ENCODE measurements at regions not wholly inside any gene's neighbourhood (a gene's known extent, or its start where the extent isn't known, plus 50 kb on each side); places are given as distances from the start of the nearest gene placed in this dataset.
"Not testable (repeated sequence)": the region's sequence is repeated elsewhere in the genome, so short reads cannot be mapped to it uniquely, and the experiment has no call there.

DNA sequence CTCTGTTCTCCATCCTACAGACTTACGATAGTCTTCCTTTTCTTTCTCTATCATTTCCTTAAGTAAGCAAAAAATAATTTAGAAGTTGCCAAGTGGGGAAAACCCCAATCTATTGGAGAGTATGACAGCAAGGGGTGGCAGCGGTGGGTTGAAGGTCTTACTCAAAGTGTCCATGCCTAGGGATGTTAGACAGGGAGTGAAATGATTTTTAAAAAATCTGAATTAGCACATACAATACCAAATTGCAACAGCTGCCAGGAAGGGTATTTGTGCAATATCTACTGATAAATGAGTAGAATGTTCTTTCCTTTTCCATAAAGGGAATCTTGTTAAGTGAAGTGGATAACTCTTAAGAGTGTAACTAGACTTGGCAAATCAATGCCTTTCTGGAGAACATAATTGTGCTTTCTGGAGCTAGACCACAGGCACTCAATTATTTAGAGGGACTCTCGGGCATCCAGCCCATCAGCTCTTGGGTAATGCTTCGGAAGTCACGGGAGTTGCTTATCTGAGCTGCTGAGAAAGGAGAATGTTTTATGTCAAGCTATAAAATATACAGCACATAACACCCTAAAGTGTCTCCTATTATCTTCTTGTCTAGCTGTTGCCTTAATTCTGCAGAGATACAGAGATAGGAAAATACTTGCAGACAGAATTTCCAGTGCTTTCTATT, 151.5 kb downstream of the KCNJ2 start:
- DNase-seq (ENCODE audit: low read depth) = no peak

GRCh38 chr17:70321352-70321751, 152.0 kb downstream of the KCNJ2 start:
- DNase-seq (ENCODE audit: low read depth) = no peak

DNA sequence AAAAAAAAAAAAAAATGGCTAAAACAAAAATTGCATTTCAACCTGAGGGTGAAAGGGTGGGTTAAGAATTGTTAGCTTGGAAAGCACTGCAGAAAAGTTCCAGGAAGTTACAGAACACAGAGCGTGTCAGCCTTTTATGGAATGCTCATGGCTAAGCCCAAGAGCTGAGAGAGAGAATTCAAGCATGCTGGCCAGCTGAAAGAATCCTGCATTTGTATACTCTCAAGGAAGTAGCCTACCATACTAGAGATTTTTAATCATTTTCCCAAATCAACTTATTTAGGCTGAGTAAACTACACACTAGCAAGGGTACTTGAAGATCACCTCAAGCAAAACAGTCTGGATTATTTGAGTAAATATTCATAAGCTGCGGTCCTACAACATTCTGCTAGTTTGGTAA, 153.9 kb downstream of the KCNJ2 start:
- DNase-seq (ENCODE audit: low read depth) = no peak

GRCh38 chr17:70324031-70324430, 154.7 kb downstream of the KCNJ2 start:
- no peak for DNase-seq (ENCODE audit: low read depth)

DNA sequence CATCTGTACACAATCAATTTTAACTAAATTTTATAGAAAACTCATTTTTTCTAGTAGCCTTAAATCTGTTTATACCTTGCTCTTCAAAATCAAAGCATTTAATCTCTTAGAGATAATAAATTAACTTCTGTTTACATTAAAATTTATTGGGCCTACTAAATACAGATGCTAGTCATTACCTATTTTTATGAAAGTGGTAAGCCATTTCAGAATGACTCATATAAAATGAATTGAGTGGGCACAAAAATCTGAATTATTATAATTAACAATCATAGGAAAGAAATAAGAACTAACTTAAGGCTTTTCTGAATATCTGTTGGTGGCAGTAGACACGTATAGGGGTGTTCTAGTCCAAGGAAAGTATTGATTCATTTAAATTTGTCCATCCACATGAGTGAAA, 157.9 kb downstream of the KCNJ2 start:
- no peak for DNase-seq (ENCODE audit: low read depth)

- no peak for DNase-seq (ENCODE audit: low read depth)
Observed at GRCh38 chr17:70327723-70328122, 158.4 kb downstream of the KCNJ2 start.

DNA sequence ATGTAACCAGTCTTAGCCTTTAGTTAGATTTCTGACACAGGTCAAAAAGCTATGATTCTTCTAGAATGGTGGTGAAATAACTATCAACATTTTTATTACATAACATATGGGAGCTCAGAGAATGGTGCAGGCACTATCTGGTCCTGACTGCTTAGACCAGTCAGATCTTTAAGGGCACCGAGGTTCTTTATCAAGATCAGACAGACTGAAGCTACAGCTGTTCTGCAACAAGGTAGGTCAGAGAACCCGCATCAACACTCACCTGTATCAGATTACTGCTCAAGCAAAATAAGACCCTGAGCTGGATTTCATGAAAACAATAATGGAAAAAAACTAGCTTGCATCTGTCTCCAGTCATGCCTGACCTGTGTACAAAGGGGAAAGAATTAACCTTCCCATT, 160.4 kb downstream of the KCNJ2 start:
- DNase-seq (ENCODE audit: low read depth) = no peak

DNA sequence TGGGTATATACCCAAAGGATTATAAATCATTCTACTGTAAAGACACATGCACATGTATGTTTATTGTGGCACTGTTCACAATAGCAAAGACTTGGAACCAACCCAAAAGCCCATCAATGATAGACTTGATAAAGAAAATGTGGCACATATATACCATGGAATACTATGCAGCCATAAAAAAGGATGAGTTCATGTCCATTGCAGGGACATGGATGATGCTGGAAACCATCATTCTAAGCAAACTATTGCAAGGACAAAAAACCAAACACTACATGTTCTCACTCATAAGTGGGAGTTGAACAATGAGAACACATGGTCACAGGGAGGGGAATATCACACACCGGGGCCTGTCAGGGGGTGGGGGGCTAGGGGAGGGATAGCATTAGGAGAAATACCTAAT, 161.7 kb downstream of the KCNJ2 start:
- DNase-seq (ENCODE audit: low read depth) = not testable (repeated sequence)

DNA sequence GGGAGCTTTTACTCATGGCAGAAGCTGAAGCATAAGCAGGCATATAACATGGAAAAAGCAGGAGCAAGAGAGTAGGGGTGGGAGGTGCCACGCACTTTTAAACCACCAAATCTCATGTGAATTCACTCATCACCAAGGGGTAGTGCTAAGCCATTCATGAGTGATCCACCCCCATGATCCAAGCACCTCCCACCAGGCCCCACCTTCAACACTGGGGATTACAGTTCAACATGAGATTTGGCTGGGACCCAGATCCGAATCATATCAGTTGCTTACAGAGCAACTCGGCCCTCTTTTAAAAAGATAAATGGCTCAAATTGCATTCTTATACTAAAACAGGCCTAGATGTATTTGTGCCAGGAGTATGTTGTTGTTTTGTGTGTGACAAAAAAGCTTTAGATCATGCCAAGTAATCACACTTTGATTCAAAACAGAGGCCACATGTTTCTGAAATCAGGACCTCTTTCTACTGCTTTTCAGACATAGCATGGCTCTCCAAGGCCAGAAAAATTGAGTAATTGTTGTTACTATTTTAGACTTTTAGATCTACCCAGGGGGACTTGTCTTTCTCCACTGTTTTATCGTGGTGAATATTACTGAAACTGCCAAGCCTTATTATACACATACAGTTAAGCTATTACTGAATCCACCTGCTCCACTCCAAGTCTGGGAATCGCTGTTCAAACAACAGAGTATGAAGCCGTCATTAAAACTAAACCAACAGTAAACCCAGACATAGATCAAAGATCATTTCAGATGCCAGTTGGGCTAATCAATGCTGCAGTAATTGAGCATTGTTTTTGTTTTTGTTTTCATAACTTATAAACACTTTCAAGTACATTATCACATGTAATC, 163.3 kb downstream of the KCNJ2 start:
- no peak for DNase-seq (ENCODE audit: low read depth)

DNA sequence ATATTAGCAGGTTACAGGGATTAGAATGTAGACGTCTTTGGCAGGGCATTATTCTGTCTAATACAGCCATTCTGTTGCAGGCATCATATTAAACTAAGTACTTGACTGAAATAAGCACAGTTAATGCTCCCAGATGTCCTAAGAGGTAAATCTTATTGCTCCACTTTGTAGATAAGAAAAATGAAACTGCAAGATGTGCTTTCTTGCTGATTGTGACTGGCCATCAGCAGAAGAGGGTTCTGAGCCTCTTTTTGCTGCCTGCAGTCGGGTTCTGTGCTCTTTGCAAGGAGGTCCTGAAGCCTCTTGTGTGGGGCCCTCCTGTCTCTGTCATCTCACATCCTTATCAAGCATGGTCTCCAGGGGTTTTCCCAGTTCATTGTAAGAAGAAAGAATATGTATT, 167.1 kb downstream of the KCNJ2 start:
- no peak for DNase-seq (ENCODE audit: low read depth)

GRCh38 chr17:70338946-70339354, 169.6 kb downstream of the KCNJ2 start:
- no peak for DNase-seq (ENCODE audit: low read depth)

DNA sequence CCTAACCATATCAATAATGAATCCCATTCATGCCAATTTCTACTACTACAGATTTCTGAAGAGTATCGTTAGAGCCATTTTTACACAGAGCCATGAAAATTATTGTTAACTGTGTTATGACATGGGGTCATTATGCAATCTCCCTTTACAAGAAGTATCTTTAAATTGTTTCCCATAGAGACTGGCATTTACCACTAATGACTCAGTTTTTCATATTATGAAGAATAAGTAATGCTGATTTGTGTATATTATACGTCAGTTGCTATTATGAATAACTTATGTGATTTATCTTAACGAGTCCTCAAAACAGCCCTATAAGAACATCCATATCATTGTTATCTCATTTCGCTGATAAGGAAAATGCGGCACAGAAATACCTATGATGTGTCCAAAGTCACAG, 173.8 kb downstream of the KCNJ2 start:
- DNase-seq (ENCODE audit: low read depth) = no peak

DNA sequence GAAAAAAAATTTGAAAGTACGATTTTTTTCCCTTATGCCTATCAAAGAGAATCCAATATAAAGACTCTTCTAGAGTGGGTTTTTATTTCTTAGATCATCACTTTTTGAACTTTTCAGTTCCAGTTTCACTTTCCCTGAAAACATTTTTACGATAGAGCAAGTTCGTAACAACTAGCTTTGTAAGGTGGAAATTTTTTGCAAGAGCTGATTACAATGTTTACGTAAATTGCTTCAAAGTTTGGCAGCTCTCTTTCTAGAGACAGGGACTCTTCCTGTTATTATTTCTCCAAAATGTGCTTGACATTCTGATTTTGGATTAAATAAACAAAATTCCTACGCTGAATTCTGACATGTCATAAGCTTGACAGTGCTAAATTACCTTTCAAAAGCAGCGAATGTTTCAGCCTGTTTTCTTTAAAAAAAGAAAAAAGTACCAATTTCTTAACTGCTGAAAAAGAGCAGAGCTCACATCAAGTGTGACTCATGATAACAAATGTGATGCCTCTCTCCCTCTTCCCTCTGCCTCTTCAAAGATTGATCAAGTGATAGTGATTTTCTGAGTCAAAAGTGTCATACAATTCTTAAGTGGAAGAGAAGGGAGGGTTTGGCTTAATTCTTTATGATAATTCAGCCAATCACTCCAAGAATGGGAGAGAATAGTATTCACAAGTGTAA, 175.2 kb downstream of the KCNJ2 start:
- DNase-seq (ENCODE audit: low read depth) = peak; percentile 9

GRCh38 chr17:70345061-70345460, 175.7 kb downstream of the KCNJ2 start:
- DNase-seq (ENCODE audit: low read depth) = no peak

DNA sequence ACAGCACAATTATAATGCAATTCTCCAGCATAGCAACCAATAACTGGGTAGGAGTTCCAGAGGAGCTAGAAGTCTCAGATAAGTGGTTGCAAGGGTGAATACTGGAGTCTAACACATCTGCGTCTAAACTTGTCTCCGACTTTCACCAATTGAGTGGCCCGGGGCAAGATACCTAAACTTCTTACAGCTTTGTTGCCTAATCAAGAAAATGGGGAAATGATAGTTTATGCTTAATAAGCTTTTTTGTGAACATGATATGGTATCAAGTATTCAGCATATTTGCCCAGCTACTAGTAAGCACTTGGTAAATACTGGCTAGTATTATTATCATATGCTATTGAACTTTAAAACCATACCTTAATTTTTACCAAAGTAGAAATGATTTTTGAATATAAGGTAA, 183.5 kb downstream of the KCNJ2 start:
- DNase-seq (ENCODE audit: low read depth) = no peak

DNA sequence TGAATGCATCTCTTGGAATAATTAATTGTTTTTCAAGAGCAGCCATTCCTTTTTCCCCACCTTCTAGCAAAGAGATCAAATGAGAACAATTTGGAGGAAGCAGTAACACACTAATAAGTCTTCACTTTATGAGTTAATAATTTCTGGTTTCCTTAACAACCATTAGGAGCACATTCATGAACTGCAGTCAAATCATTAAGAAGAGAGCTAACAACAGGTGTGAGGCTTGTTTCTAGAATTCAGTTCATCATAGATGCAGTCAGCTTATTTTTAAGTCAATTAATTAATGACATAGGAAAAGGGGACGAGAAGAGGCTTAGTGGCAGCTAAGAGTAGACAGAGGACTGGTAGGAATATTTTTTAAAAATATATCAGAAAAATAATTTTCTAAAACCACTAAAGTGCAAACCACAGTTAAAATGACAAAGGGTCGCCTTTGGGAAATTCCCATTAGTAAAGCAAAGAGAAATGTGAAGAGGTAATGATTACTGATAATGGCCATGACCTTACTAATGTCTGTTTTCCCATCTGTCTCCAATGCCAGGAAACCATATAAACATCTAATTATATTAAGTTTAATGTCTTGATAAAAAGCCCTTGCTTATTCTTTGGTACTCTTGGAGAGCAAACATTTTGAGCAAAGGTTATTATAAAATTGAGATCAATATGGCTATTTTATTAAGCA, 184.2 kb downstream of the KCNJ2 start:
- no peak for DNase-seq (ENCODE audit: low read depth)

DNA sequence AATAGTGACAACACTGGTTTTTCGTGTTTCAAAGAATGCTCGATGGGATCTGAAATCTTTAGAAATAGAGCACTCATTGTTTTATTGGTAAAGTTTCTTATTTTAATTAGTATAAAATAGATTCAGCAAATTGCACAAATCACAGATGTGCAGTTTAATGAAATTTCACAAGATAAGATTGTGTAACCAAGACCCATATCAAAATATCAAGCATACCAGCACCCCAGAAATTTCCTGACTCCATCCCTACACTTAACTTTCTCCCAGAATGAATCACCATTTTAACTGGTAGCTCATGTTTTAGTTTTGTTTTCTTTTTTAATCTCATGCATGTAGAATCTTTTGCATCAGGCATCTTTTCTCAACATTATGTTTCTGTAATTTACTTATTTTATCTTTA, 185.9 kb downstream of the KCNJ2 start:
- DNase-seq (ENCODE audit: low read depth) = no peak

GRCh38 chr17:70357190-70357589, 187.9 kb downstream of the KCNJ2 start:
- DNase-seq (ENCODE audit: low read depth) = peak; percentile 46

DNA sequence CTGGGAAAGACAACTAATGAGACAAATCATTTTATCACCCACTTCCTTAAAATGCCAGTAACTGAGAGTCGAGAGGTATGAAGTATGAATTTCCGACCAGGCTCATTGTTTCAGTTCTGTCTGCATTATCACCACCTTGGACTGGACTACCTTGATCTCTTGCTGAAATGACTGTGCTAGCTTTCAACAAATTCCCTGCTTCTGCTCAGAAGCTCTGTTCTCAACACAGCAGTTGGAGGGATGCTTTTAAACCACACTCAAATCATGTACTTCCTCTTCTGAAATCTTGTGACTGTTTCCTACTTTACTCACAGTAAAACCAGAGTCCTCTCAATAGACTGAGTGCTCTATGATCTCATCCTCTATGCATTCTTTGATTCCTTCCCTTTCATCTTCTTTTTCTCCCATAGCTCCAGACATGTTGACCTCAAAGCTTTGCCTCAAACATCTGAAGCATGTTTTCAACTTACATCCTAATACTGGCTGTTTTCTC, 195.8 kb downstream of the KCNJ2 start:
- peak; percentile 79 for DNase-seq (ENCODE audit: low read depth)

- DNase-seq (ENCODE audit: low read depth) = no peak
Observed at GRCh38 chr17:70366386-70366785, 197.1 kb downstream of the KCNJ2 start.

GRCh38 chr17:70368011-70368410, 198.7 kb downstream of the KCNJ2 start:
- no peak for DNase-seq (ENCODE audit: low read depth)

- DNase-seq (ENCODE audit: low read depth) = peak; percentile 43
Observed at GRCh38 chr17:70369391-70369790, 200.1 kb downstream of the KCNJ2 start.

Measured in HT1080 (cell line).